T-helper 1 cell (primary cell): ENCODE measurements at regions not wholly inside any gene's neighbourhood (a gene's known extent, or its start where the extent isn't known, plus 50 kb on each side); places are given as distances from the start of the nearest gene placed in this dataset.

Experiments used
- DNase-seq, 5 donors: peaks; one replicate each; pipeline ENCODE4 v3.0.0-alpha.2; 2012 to 2020

DNA sequence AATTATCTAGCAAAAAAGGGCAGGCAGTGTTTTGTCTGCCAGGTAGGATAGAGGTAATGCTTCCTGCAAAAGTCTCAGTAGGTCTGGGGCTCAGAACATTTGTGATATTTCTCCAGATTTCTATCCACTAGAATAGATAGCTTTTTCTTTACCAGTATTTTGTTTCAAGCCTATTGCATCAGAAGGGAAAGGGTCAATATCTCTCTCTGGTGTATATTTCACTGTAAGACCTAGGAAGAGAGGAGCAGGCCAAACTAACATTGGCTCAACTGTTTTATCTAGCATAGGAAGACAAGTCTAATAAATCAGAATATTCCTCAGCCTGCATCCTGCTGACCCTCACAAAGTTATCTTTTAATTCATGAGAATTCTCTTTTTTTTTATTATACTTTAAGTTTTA lies 106.7 kb upstream of the DAAM1 start:
- DNase-seq, result no peak

DNA sequence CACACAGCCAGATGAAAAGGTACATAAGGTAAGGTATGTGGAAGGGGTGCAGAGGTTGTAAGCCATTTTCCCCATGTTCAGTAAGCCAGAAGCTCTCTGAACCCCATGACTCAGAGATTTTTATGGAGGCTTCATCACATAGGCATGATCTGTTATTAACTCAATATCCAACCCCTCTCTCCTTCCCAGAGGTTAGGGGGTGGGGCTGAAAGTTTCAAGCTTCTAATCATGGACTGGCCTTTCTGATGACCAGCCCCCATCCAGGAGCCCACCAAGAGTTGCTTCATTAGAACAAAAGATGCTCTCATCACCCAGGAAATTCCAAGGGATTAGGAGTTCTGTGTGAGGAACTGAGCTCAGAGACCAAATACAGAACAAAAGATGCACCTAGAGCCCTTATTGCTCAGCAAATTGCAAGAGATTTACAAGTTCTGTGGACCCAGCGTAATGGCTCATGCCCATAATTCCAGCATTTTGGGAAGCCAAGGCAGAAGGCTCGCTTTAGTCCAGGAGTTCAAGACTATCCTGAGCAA lies 103.2 kb upstream of the DAAM1 start:
- DNase-seq, result no peak

DNA sequence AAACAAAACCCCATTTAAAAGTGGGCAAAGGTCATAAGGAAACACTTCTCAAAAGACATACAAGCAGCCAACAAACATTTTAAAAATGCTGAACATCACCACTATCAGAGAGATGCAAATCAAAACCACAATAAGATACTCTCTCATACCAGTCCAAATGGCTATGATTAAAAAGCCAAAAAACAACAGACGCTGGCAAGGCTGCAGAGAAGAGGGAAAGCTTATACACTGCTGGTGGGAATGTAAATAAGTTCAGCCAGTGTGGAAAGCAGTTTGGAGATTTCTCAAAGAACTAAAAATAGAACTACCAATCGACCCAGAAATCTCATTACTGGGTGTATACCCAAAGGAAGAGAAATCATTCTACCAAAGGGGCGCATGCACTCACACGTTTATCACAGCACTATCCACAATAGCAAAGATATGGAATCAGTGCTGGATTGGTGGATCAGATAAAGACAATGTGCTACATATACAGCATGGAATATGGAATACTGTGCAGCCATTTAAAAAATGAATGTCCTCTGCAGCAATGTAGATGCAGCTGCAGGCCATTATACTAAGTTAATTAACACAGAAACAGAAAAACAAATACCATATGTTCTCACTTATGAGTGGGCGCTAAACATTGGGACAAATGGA lies 102.1 kb upstream of the DAAM1 start:
- DNase-seq, result no peak

DNA sequence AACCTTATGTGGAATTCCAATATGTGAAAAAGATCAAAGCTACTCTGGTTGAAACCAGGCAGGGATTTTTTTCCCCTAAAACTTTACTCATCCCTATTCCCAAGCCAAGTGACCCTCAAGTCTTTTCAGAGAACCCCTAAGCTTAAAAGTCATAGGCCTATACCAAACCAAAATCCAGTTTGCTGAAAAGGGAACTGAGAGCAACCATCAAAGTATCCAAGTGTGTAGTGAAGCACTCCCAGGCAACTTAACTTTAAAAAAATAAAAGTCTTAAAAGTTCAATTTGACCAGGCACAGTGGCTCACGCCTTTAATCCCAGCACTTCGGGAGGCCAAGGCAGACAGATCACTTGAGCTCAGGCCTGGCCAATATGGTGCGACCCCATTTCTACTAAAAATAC lies 101.2 kb upstream of the DAAM1 start:
- no peak for DNase-seq

DNA sequence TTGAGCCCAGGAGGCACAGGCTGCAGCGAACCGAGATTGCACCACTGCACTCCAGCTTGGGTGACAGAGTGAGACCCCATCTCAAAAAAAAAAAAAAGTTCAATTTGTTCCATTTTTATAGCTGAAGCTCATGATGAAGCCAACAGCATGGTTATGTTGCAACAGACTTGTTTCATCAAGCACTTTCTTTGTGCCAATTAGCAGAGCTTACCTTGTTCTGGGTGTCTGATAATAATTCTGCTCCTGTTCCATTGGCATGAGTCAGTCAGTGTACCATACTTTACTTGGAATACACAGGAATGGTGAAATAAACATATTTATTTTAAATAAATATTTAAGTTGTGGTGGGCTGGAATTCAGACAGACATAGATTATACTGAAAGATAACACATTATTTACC lies 100.8 kb upstream of the DAAM1 start:
- DNase-seq, result no peak

DNA sequence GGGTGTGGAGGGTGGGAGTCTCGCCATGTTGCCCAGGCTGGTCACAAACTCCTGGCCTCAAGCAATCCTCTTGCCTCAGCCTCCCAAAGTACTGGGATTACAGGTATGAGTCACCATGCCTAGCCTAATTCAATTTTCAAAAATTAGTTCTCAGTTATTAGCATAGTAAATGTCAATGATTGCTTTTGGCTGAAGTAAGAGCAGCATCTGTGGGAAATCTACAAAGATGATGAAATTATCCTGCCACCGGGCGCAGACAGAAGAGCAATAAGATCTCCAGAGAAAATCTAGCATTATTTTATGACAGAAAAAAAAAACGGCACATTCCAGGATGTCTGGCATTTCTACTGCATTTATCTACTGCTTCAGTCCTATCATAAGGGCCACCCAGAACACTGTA lies 97.9 kb upstream of the DAAM1 start:
- DNase-seq, result no peak

DNA sequence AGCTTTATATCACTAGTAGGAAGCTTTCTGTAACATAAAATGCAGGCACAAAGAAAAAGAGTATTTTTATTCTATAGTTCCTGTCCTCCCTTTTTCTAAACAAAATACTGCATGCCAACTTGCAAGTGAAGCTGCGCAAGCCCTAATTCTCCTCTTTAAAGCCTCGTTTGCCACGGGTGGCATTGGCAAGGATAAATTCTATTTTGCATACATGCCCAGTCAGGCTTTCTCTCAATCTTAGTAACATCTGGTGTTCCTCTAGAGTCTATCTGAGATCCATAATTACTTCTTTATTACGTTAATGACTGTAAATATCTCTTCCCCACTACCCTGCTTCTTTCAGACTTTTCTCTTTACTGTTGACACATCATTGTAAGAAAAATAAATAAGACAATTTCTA lies 97.1 kb upstream of the DAAM1 start:
- DNase-seq, result no peak

DNA sequence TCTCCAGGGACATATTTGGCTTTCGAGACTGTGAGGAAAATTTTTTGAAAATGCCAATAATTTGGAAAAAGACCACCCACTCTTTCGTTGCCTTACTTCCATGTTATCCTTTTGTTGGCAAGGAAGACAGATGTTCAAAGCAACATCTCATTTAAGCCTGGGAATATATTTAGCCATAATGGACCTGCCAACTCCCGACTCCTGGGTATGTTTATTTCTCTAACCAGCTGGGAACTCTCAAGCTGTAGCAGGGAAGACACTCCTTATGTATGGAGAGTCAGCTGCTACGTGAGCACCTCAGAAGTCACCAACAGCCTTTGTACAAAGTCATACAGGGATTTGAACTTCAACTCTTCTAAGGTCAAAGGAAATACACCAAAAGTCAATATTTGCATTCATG lies 96.5 kb upstream of the DAAM1 start:
- no peak for DNase-seq

DNA sequence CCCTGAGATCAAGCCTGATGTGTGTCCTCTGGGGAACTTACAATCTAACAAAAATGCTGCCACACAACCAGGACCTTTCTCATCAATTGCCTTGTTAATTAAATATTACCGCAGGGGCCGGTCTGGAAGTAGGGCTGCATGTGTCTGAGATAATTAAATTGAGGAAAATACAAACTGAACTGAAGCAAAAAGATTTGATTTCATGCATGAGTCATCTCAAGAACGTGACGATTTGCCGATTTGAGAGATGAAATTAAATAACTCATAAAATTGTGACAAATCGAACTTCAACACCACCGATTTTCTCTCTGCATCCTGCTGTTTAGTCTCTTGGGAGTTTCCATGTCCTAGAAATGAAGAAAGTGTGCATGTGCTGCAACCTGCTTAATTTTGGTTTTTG lies 94.6 kb upstream of the DAAM1 start:
- no peak for DNase-seq

DNA sequence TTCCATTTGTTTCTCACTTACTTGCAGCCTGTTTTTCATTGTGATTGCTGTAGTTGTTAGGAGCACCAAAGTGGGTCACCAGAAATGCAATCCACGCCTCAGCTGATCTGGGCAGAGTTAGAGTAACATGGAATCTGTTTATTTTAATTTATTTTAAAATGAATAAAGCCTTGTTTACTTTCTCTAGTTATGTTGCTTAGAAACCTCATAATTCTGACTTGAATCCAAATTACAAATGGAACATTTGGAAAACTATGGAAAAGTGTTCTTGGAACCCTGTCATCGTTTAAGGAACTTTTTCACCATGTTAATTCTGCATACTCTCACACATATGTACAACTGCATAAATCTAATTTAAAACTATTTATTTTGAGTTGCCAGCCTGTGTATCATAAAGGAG lies 92.2 kb upstream of the DAAM1 start:
- DNase-seq, result no peak

DNA sequence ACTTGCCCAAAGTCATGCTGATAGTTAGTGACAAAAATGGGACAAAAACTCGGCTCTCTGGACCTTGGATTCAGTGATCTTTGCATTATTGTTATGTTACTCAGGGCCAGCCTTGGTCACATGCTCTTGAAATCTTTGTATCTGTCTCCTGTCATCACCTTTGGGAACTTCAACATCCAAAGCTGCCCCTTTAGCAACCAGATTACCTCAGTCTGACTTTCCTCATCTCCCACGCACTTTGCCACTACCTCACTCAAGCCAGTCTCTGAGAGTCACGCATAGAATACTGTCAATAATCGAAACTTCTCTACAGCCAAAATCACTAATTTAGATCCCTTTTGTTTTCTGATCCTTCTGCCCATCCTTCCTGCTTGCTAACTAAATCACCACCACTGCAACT lies 90.8 kb upstream of the DAAM1 start:
- DNase-seq, result no peak

DNA sequence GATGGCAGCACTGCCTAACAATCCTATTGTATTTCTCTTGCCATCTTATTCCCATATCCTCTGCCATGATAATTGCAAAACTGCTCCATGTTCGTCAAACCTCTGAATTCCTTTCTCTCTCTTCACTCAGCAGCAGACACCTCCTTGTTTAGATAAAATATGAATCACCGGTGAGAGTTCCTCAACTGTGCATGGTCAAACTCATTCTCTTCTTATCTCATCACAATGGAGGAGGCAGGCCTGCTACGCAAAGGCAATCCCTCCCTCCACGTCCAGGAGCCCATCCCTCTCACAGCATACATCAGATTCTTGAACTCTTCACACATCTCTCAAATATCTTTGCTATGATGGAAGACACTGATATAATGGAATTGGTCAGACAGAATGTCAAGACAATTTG lies 90.1 kb upstream of the DAAM1 start:
- no peak for DNase-seq

DNA sequence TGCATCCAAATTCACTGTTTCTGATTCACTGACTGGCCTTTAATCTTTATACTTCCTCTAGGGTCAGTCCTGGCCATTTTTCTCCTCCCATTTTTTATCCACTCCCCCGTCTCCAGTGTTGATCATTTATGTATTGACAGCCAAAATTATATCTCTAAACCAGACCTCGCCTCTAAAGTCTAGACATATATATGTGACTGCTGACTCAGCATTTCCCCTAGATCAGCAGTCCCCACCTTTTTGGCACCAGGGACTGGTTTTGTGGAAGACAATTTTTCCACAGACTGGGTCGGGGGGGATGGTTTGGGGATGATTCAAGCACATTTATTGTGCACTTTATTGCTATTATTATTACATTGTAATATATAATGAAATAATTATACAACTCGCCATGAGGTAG lies 88.3 kb upstream of the DAAM1 start:
- no peak for DNase-seq

DNA sequence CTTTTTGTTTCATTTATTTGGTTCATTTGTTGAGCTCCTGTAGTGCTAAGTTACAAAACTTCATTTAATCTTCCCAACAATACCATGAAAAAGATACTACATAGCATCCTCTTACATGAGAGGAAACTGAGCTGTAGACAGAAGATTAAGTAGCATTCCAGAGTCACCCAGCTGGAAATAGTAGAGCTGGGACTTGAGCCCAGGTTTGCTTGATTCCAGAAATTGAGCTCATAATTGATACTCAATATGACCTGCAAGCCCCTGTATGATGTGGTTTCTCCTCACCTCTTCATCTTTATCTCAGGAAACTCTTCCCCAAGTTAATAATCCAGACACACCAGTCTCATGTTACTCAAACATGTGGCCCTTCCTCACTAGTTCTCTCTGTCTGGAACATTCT lies 87.0 kb upstream of the DAAM1 start:
- no peak for DNase-seq

DNA sequence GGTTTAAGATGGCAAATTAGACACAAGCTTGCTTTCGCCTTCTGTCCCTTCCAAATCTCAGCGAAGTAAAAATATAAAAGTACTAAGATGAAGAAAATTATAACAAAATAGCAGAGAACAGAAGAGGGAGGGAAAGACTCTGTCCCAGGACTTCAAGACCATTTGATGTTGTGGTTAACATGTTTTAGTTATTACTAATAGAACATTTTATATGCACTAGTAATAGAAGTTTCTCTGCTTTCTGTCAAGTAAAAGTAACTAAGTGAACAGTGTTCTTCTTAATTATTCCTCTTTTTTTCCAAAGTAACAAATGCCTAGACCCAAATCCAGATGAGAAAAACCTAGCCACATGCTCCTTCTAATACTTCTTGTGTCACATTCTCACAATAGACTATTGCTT lies 85.1 kb upstream of the DAAM1 start:
- DNase-seq, result no peak

DNA sequence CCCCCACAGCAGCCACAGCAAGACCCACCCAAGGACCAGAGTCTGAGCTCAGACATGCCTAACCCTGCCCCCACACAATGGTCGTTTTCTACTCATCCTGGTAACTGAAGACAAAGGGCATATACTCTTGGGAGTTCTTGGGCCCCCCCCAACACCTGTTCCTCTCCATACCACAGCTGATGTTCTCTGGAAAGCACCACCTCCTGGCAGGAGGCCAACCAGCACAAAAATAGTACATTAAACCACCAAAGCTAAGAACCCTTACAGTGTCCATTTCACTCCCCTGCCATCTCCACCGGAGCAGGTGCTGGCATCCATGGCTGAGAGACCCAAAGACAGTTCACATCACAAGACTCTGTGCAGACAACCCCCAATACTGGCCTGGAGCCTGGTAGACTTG lies 80.6 kb upstream of the DAAM1 start:
- no peak for DNase-seq

DNA sequence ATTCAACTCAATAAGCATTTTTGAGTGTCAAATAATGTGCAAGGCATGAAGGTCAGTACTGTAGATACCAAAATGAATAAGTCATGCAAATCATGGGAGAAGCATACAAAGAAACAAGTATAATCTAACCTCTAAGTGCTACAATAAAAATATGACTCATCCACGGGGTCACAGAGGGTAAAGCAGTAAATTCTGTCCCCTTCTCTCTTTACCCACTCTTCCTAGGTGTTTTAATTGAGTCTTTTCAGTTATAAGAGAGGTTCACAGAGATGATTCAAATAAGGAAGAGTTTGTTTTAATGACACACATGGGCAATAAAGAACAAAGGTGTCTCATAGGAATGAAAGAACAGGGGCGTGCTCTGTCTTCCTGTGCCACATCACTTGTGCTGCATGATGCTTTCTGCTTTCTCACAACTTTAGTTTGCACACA lies 71.5 kb upstream of the DAAM1 start:
- no peak for DNase-seq

DNA sequence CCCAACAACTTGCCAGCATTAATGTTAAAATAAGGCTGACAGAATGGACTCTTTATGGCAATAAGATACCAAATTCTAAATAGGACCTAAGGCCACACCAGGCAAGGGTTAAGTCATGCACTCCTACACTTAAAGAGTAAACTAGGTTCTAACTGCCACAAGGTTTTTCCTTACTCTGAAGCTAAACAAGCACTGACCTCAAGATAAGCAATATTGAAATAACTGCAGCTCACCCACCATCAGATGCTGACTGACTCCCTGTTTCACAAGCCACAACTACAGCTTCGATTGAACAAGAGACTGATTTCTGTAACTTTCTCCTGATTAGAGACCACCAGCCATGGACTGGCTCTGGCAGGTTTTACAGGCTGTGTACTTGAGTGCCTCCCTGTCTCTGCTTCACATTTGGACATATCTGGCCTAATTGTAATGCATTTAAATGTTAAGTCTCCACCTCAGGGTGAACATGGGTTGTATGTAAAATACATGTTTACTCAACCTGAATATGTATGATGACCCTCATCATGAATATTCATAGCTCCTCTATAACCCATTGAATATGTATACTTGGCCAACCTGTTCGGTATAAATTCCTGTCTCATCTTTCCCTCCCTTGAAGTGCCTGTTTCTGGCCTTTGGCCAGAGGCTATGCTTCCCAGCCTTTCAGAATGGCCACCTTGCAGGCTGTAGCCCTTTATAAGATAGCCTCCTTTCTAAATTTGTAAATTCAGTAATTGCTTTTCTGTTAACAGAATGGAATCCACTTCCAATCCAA lies 70.5 kb upstream of the DAAM1 start:
- no peak for DNase-seq

DNA sequence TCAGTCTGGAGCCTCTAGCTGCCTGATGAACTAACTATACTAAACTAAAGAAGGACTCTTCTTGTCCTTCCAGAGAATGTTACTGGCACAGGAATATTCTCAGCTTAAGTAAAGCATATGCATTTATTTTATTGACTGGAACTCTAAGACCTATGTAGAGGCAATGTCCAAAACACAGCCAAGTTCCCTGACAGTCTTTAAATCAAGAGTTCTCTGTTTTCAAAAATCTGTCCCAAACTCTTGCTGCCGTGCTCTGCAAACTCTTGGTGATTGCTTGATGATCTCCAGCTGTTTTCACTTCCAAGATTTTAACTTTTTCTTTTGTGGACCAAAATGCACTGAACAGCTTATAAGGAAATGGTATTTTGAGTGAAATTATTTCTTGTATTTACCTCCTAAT lies 67.5 kb upstream of the DAAM1 start:
- no peak for DNase-seq

DNA sequence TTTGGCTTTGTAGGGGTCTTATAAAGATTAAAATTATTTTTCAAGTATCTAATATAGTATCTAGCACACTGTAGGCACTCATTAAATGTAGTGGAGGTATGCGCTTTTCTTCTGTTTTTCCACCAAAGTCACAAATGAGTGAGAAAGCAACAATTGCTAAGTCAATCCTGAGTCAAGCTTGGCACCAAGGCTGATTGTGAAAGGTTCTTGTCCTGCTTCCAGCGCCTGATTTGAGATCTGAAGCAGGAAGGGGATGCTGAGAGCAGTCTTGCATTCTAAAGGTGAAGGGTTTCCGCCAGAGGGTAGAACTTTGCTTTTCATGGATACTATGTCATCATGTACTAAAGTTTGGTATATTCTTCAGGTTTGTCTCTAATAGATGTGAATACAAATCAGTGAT lies 64.9 kb upstream of the DAAM1 start:
- DNase-seq, result no peak

DNA sequence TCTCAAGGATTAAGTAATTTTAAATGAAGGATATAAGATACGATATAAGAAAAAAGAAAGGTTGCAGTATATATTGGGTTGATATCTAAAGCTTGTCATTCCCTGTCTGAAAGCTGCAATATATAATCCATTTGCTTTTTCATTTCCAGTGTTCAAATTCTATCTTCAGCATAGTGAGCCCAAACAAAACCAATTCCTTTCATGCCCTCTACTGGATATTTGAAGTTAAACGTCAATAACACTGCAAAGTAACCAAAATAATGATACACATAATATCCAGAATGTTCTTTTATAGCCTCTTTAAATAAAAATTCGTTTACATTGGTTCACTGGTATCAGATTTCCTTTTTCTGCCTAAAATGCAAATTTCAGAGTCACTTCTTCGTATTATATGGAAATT lies 64.5 kb upstream of the DAAM1 start:
- no peak for DNase-seq

DNA sequence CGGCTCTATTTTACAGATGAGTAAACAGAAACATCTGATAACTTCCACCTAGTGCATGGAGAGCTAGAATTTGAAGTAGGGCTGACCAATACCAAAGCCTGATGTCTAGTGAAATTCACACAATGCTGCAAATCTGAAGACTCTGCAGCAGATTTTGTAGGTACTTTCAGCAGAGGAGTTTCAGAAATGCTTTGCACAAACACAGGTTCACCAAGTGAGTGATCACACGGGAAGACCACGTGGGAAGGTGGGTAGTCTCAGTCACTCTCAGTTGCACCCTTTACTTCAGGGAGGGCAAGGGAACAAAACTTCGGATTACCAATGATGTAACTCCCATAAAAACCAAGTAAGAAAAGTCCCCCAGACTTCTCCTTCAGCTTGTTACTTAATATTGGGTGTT lies 63.3 kb upstream of the DAAM1 start:
- no peak for DNase-seq

DNA sequence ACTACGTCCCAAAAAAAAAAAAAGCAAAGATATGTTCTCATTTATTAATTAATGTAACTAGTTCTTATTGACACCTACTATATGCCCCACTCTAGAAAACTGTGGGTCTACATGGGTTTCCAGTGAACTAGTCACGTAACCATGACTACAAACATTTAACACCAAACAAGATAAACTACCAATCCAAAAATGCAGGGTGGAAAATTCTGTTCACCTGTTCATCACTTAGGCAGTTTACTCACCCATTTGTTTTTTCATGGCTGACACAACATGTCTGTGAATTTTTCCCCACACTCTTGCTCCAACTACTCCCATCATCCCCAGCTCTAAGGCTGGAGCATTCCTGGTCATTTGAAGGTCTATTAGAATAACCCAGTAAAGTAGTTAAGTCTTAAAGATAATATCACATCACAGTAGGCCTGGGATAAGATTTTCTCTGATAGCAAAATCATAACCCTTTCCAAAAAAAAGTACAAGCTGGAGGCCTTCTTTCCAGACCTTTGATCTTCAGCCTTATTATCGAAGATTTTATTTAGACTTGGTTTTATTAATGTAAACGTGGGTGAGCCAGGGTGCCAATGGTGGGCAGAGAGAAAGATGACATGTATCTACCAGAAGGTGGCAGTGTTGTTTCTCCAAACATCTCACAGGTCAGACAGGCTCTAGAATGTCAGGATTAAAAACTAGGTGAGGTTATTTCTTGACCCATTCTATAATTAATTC lies 61.6 kb upstream of the DAAM1 start:
- DNase-seq, result peak in 2 of 5 donors; percentile 16 to 41

DNA sequence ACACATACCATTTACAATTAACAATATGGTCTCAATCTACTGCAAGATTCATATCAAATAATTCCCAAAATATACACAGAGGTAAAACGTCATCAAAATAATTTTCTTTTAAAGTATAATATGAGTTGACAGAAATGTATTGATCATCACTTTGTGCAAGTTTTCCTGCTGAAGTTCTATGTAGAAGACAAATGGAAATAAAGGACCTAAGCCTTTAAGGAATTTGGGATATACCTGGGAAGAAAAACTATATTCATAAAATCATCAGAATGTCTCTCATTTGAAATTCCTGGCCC lies 61.1 kb upstream of the DAAM1 start:
- no peak for DNase-seq
